GM06990 (cell line): ENCODE measurements at regions not wholly inside any gene's neighbourhood (a gene's known extent, or its start where the extent isn't known, plus 50 kb on each side); places are given as distances from the start of the nearest gene placed in this dataset.

Experiments used
- DNase-seq: peaks from one replicate; pipeline ENCODE4 v3.0.0-alpha.2; 2011; ENCODE audit not compliant: insufficient read length; ENCODE audit errors: extremely low read depth
- H3K27me3 ChIP-seq: replicated peaks from 2 replicates; pipeline ENCODE4 v1.6.0; 2011; ENCODE audit warnings: low read length; ENCODE audit not compliant: control insufficient read depth, insufficient read depth
- H3K36me3 ChIP-seq: 2 replicates; pipeline ENCODE4 v1.5.1; 2011; ENCODE audit warnings: low read length; ENCODE audit not compliant: control insufficient read depth, insufficient read depth
- H3K4me3 ChIP-seq: replicated peaks from 2 replicates; pipeline ENCODE4 v1.5.1; 2011; ENCODE audit warnings: low read depth, mild to moderate bottlenecking, control low read depth, low read length
- CTCF ChIP-seq: IDR thresholded peaks from 2 replicates; pipeline ENCODE4 v1.5.1; 2011; ENCODE audit warnings: low read length, control low read depth, mild to moderate bottlenecking, inconsistent platforms; ENCODE audit not compliant: insufficient read depth, poor library complexity, severe bottlenecking

GRCh38 chr4:77430847-77431246 lies 174.8 kb upstream of the CXCL13 start:
- no peak overlapping the region for H3K4me3 ChIP-seq
- no peak for TF ChIP-seq CTCF
- no peaks in the 10 kb centered on the region for H3K36me3 ChIP-seq
- DNase-seq = no peak
- H3K27me3 ChIP-seq = no peaks in the 10 kb centered on the region

- DNase-seq = no peak
- TF ChIP-seq CTCF = no peak
Observed at GRCh38 chr4:77431546-77431945, 174.1 kb upstream of the CXCL13 start.

GRCh38 chr4:77432717-77433417 lies 172.8 kb upstream of the CXCL13 start:
- Histone ChIP-seq H3K4me3 (no peak overlapping the region), H3K27me3 (no peaks in the 10 kb centered on the region), H3K36me3 (no peaks in the 10 kb centered on the region)
- peak; percentile 28 for TF ChIP-seq CTCF
- no peak for DNase-seq

More at GRCh38 chr4:77431546-77431945, 174.1 kb upstream of the CXCL13 start:
- Histone ChIP-seq H3K36me3 (no peaks in the 10 kb centered on the region), H3K4me3 (no peak overlapping the region), H3K27me3 (no peaks in the 10 kb centered on the region)

GRCh38 chr4:77433418-77433733 lies 172.2 kb upstream of the CXCL13 start:
- H3K4me3 ChIP-seq = no peak overlapping the region
- H3K36me3 ChIP-seq = no peaks in the 10 kb centered on the region
- peak; percentile 45 for TF ChIP-seq CTCF
- peak; percentile 4 for DNase-seq
- H3K27me3 ChIP-seq = no peaks in the 10 kb centered on the region

- Histone ChIP-seq H3K27me3 (no peaks in the 10 kb centered on the region), H3K4me3 (no peak overlapping the region), H3K36me3 (no peaks in the 10 kb centered on the region)
- no peak for TF ChIP-seq CTCF
- DNase-seq = no peak
Observed at GRCh38 chr4:77434299-77435092, 171.1 kb upstream of the CXCL13 start.
